Body of pancreas (tissue), 4 donors: ENCODE measurements at regions not wholly inside any gene's neighbourhood (a gene's known extent, or its start where the extent isn't known, plus 50 kb on each side); places are given as distances from the start of the nearest gene placed in this dataset.

Source experiments
- CTCF ChIP-seq, 7 experiments: fragments of 450-650 bp in 4 of 7; fragments of 200-600 bp in 3 of 7; sonication (generic) in 3 of 7; IDR thresholded peaks; one replicate each; pipeline ENCODE4 v1.5.1; 2016 to 2019; ENCODE audit warnings: antibody characterized with exemption in 7 of 7
- POLR2A ChIP-seq, 3 donors: fragments of 450-650 bp; IDR thresholded peaks; one replicate each; pipeline ENCODE4 v1.6.1; 2016; ENCODE audit warnings: antibody characterized with exemption in 3 of 3, mild to moderate bottlenecking in 2 of 3

DNA sequence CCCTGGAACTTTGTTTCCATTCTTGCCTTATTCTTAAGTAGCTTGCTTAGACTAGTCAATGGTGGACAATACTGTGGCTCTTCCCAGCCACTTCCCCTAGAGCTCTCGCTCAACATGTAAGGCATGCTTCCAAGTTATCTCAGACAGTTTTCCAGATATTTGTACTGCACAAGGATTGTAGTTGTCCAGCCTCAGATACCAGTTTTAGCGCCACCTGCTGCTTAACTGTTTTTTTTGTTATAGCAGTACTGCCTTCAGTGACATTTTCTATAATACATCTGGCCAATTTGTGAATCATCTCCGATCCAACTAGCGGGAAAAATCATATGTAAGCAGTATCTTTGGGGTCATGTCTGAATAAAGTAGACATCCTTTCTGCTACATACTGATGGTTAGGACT, 346.7 kb upstream of the ADGRL4 start:
- peak in 6 of 7 experiments; percentile 37 to 50 (median 42) for TF ChIP-seq CTCF (IDR thresholded peaks at IDR 0.05)
- TF ChIP-seq POLR2A (IDR thresholded peaks at IDR 0.05), result no peak
